OCI-LY3 (cell line): ENCODE measurements at regions not wholly inside any gene's neighbourhood (a gene's known extent, or its start where the extent isn't known, plus 50 kb on each side); places are given as distances from the start of the nearest gene placed in this dataset.

Experiments used
- EZH2phosphoT487 ChIP-seq: fragments of 200-600 bp; shearing (Covaris generic); IDR thresholded peaks from 2 replicates; pipeline ENCODE4 v1.6.1; 2018; ENCODE audit warnings: antibody characterized with exemption, mixed run types, low read depth
- TF ChIP-seq, protein P1 (sequence below): fragments of 200-600, 300-600 bp; sonication (generic); IDR thresholded peaks from 2 replicates; pipeline ENCODE4 v1.5.1; 2014; ENCODE audit warnings: antibody characterized with exemption, low read length, low read depth

DNA sequence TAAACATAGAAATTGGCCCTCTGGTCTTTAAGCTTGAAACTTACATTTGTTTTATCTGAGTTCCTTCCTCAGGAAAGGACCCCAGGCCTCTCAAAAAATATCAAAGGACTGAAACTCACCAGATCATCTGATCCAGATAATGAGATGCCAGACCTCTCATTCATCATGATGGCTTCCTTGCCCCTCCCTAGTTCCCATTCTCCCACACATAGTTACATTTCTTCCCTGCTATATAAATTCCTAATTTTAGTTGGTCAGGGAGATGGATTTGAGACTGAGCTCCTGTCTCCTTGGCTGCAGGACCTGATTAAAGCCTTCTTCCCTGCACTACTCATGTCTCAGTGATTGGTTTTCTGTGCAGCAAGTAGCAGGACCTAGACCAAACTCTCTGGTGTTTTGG is 119.4 kb upstream of the SPIN1 start:
- TF ChIP-seq, protein P1, sequence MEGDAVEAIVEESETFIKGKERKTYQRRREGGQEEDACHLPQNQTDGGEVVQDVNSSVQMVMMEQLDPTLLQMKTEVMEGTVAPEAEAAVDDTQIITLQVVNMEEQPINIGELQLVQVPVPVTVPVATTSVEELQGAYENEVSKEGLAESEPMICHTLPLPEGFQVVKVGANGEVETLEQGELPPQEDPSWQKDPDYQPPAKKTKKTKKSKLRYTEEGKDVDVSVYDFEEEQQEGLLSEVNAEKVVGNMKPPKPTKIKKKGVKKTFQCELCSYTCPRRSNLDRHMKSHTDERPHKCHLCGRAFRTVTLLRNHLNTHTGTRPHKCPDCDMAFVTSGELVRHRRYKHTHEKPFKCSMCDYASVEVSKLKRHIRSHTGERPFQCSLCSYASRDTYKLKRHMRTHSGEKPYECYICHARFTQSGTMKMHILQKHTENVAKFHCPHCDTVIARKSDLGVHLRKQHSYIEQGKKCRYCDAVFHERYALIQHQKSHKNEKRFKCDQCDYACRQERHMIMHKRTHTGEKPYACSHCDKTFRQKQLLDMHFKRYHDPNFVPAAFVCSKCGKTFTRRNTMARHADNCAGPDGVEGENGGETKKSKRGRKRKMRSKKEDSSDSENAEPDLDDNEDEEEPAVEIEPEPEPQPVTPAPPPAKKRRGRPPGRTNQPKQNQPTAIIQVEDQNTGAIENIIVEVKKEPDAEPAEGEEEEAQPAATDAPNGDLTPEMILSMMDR: no peak
- TF ChIP-seq EZH2phosphoT487: no peak
